Esophagus muscularis mucosa (tissue), 4 donors: ENCODE measurements at regions not wholly inside any gene's neighbourhood (a gene's known extent, or its start where the extent isn't known, plus 50 kb on each side); places are given as distances from the start of the nearest gene placed in this dataset.

Experiments
- CTCF ChIP-seq, 3 experiments: fragments of 200-600 bp in 2 of 3; fragments of 450-650 bp in 1 of 3; sonication (generic) in 2 of 3; IDR thresholded peaks; one replicate each; pipeline ENCODE4 v1.5.1; 2017 to 2019; ENCODE audit warnings: antibody characterized with exemption in 3 of 3, mild to moderate bottlenecking in 2 of 3, moderate library complexity in 1 of 3
- EP300 ChIP-seq: sonication (generic); formaldehyde crosslinking; IDR thresholded peaks from one replicate; pipeline ENCODE4 v1.6.1; 2017; ENCODE audit warnings: antibody characterized with exemption
- POLR2A ChIP-seq: fragments of 450-650 bp; IDR thresholded peaks from one replicate; pipeline ENCODE4 v1.6.1; 2017; ENCODE audit warnings: antibody characterized with exemption, moderate library complexity, mild to moderate bottlenecking, low read depth

- TF ChIP-seq POLR2A: no peak
- no peak for TF ChIP-seq EP300
- TF ChIP-seq CTCF (IDR thresholded peaks at IDR 0.05): no peak
These were observed 999.3 kb downstream of the SLITRK5 start for GRCh38 chr13:88670509-88670908.
